Heart left ventricle (tissue), 13 donors: ENCODE measurements at regions not wholly inside any gene's neighbourhood (a gene's known extent, or its start where the extent isn't known, plus 50 kb on each side); places are given as distances from the start of the nearest gene placed in this dataset.

Experiments
- CTCF ChIP-seq, 12 donors: fragments of 200-600 bp; sonication (generic) in 4 of 12; IDR thresholded peaks; one replicate each; pipeline versions ENCODE4 v1.5.0 to v1.8.0; 2018 to 2022; ENCODE audit warnings: antibody characterized with exemption in 12 of 12, mild to moderate bottlenecking in 5 of 12
- POLR2A ChIP-seq, 2 donors: fragments of 450-650 bp; IDR thresholded peaks; one replicate each; pipeline ENCODE4 v1.6.1; 2017; ENCODE audit warnings: antibody characterized with exemption in 2 of 2, mild to moderate bottlenecking in 2 of 2, moderate library complexity in 2 of 2
- donor health status: ischemic (EF 13 %, LVEDD 7.1; RV severe dilation, severe dysfunction).
- donor health status: DM: no; HTN: yes; CAD: no.
- donor health status: DM: no; HTN: no; CAD: no.
- donor health status: ischemic (EF 25% LVEDD 6.9; RV normal size, moderate dysfunction).
- donor health status: ischemic (EF 25% LVEDD 5.7; RV mildly dilated, moderate dysfunction).
- donor health status: ischemic (EF 35%, LVEDD 5.7; RV mildly dilated, moderate dysfunction).
- donor health status: nonischemic (EF 11% LVEDD 7.7; RV severe dilation, severe dysfunction).
- donor health status: DM: yes; HTN: yes; CAD: no.
- donor health status: PGD.
- donor health status: ischemic (EF 29% LVEDD 5.4; RV normal size, mild dysfunction).
- donor health status: nonischemic (EF 23%, LVEDD 6.1; RV moderate dilation, normal function).

- TF ChIP-seq POLR2A (IDR thresholded peaks at IDR 0.05) (no peak), CTCF (IDR thresholded peaks at IDR 0.05) (no peak)
Measured at GRCh38 chr7:109950821-109951564, 1139.9 kb upstream of the LRRN3 start.
